HPDE6-E6E7 (cell line): ENCODE measurements at regions not wholly inside any gene's neighbourhood (a gene's known extent, or its start where the extent isn't known, plus 50 kb on each side); places are given as distances from the start of the nearest gene placed in this dataset.
"Not testable (repeated sequence)": the region's sequence is repeated elsewhere in the genome, so short reads cannot be mapped to it uniquely, and the experiment has no call there.

ENCODE experiments used
- DNase-seq: peaks from one replicate; pipeline ENCODE4 v3.0.0; 2011; ENCODE audit warnings: missing footprints; ENCODE audit errors: extremely low spot score

DNA sequence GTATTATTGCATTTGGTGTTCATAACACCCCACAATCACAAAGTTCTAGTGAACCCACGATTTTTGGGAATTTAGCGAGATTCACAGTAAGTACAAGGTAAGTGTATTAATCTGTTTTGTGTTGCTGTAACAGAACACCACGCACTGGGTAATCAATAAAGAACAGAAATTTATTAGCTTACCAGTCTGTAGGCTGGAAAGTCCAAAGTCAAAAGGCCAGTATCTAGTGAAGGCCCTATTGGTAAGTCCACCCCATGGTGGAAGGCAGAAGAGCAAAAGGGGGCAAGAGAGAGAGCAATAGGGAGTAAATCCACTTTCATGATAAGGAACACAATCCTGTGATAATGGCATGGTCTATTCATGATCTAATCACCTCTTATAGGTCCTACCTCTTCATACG lies 190.3 kb upstream of the KCNMB2 start:
- DNase-seq: no peak

DNA sequence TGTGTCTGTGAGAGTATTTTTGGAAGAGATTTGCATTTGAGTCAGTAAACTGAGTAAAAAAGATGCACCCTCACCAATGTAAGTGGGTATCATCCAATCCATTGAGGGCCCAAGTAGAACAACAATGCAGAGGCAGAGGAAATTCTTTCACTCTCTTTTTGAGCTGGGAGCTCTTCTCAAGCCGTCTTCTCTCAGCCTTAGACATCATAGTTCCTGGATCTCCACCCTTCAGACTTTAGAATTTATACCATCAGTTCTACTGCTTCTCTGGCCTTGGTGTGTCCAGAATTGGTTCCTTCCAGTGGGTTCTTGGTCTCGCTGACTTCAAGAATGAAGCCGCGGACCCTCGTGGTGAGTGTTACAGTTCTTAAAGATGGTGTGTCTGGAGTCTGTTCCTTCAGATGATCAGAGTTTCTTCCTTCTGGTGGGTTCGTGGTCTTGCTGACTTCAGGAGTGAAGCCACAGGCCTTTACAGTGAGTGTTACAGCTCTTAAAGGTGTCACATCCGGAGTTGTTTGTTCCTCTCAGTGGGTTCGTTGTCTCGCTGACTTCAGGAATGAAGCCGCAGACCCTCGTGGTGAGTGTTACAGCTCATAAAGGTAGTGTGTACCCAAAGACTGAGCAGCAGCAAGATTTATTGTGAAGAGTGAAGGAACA lies 187.5 kb upstream of the KCNMB2 start:
- DNase-seq: not testable (repeated sequence)

DNA sequence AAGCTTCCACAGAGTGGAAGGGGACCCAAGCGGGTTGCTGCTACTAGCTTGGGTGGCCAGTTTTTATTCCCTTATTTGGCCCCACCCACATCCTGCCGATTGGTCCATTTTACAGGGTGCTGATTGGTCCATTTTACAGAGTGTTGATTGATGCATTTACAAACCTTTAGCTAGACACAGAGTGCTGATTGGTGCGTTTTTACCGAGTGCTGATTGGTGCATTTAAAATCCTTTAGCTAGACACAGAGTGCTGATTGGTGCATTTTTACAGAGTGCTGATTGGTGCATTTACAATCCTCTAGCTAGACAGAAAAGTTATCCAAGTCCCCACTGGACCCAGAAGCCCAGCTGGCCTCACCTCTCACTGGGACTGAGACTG lies 187.0 kb upstream of the KCNMB2 start:
- DNase-seq: not testable (repeated sequence)

DNA sequence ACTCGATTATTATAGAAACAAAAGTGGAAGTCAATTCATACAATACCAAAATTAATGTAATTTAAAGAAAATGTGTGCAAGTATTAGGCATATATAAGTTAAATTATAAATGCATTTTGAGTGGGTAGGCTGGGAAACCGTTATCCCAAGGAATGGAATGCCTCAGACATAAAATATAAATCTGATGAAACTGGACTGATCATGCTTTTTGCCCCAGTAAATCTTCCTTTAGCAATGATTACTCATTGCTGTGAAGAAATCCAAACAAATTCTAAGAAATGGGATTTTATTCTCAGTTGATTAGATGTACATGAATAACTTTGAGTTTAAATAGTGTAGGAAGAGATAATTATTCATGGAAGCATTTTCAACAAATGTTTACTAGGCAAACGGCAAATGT lies 185.5 kb upstream of the KCNMB2 start:
- DNase-seq: no peak

DNA sequence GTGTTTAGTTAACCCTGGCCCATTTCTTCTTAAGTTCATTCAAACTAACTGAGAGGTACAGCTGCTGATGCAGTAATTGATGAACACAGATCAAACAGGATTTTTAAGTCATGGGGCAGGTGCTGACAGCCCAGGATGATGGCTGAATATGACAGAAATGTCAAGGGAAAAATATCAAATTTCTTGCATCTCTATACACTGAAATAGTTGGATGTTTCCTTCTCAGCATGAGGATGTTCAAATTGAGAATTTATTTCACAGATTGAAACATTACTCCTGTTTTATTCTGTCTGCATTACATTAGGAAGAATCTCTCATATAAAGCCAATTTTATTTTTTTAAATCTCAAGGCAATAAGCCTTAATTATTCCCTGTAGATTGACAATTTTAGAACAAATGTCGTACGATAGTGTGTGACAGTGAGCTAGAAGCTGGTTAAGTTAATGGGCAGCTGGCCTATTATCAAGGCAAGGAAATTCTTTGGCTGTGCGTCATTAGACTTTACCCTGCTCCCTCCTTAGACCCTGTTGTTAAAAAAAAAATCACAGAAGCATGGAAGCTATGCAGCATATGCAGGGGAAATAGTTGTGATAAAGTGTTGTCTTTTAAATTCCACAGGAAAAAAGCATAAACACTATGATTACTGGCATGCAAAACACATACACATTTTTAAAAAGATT lies 183.8 kb upstream of the KCNMB2 start:
- no peak for DNase-seq

DNA sequence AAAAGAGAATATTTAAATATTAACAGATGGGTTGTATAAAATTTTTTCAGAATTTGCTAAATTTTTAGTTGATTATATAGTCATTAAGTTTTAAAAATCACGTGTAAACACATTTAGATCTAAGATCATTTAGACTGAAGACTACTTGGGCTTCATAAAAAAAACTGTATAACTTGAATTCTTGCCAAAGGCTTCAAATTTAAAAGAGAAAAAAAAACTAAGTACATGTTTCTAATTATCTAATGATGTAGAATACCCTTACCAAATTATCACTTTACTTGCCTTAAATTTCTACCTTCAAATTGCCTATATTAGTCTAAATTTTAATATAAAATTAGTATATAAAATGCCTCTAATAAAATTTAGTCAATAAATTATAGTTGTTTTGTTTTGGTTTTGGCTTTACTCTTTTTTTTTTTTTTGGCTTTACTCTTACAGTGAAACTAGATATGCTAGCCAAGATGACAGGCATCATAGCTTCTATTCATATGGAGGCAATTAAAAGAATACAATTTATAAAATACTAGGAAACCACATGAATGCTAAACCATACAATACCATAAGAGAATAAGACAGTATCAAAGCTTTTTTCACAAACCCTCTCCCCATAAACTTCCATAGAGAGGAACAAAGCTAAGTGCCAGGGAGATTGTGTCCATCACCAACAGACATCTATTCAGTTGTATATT lies 183.1 kb upstream of the KCNMB2 start:
- DNase-seq: no peak

DNA sequence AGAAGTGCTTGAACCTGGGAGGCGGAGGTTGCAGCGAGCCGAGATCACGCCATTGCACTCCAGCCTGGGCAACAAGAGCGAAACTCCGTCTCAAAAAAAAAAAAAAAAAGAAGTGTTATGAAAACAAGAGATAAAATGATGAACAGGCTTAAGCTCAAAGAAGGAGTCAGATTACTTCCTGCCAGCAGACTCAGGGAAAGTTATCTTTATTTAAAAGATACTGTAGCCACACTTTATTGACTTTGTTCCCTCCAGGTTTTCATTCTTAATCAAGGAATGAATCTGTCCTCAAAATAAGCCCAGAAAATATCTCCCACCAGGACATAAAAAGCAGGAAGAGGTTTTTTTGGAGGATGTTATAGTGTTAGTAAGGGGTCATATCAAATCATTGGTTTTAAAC lies 176.5 kb upstream of the KCNMB2 start:
- no peak for DNase-seq

DNA sequence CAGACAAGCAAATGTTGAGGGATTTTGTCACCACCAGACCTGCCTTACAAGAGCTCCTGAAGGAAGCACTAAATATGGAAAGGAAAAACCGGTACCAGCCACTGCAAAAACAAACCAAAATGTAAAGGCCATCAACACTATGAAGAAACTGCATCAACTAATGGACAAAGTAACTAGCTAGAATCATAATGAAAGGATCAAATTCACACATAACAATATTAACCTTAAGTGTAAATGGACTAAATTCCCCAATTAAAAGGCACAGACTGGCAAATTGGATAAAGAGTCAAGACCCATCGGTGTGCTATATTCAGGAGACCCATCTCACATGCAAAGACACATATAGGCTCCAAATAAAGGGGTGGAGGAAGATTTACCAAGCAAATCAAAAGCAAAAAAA lies 173.2 kb upstream of the KCNMB2 start:
- not testable (repeated sequence) for DNase-seq

DNA sequence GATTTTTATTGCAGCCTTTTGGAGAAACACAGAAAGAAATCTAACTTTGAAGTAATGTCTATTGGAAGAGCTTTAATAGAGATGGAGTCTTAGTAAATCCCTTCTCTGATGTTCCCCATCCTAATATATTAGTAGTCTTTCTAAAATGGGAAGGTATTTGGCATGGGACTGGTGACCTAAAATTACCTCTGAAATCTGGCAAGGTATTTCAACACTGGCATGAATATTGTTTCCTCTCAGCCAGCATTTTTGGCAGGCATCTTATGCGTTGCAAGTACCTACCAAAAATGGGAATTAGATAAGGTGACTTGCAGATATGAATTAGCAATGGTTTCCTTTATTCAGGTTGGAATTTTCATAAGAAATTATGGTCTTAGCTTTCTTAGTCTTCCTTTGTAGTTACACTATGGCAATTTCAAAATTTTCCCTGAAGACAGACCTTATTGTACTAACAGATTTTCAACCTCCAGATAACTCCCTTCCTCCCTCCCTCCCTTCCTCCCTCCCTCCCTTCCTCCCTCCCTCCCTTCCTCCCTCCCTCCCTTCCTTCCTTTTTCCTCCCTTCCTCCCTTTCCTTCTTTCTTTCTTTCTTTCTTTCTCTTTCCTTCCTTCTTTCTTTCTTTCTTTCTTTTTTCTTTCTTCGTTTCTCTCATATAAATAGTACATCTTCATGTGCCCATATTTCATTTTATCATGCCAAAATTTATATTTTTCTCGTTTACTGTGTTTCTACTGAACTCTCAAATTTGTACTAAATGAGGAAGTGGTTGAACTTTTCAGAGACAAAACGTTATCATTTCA lies 168.2 kb upstream of the KCNMB2 start:
- no peak for DNase-seq

DNA sequence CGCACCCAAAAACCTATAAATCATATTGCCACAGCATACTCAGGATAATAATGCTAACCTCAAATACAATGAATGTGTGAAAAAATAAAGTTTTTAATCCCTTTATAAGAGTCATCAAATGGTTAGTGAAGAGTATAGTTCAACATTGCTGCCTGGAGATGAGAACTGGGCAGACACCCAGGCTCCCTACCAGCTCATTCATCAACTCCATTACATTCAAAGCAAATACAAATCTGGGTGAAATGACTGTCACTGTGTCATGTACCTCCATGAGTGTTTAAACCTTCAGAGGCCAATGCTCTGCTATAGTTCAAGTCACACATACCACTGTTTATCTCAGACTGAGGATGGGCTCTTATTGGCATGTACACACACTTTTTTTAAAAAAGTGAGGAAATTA lies 167.2 kb upstream of the KCNMB2 start:
- no peak for DNase-seq

DNA sequence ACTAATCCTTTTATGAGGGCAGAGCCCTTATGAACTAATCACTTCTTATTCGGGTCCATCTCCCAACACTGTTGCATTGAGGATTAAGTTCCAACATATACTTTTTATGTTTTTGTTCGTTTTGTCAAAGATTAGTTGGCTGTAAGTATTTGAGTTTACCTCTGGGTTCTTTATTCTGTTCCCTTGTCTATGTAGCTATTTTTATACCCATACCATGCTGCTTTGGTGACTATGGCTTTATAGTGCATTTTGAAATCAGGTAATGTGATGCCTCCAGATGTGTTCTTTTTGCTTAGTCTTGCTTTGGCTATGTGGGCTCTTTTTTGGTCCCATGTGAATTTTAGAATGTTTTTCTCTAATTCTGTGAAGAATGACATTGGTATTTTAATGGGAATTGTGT lies 166.4 kb upstream of the KCNMB2 start:
- no peak for DNase-seq

DNA sequence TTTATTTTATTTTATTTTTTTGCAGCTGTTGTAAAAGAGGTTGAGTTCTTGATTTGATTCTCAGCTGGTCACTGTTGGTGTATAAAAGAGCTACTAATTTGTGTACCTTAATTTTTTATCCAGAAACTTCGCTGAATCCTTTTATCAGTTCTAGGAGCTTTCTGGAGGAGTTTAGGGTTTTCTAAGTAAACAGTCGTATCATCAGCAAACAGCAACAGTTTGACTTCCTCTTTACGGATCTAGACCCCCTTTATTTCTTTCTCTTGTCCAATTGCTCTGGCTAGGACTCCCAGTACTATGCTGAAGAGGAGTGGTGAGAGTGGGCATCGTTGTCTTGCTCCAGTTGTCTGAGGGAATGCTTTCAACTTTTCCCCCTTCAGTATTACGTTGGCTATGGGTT lies 165.8 kb upstream of the KCNMB2 start:
- no peak for DNase-seq

DNA sequence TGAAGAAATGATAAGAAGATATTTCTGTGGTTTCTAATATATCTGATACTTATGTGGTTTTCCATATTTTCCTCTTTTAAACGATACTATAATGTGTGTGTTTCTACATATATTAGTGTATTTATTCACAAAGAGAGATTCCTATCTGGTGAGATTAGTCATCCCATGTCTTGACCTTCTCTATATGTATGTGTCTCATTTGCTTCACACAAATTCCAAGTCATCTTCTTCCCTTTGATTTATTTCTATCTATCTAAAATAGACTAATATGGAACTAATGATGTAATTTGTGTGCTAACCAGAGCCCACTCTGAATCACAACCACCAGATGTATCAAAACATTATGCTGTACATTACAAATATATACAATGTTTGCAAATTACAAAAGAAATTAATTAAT lies 154.7 kb upstream of the KCNMB2 start:
- no peak for DNase-seq

DNA sequence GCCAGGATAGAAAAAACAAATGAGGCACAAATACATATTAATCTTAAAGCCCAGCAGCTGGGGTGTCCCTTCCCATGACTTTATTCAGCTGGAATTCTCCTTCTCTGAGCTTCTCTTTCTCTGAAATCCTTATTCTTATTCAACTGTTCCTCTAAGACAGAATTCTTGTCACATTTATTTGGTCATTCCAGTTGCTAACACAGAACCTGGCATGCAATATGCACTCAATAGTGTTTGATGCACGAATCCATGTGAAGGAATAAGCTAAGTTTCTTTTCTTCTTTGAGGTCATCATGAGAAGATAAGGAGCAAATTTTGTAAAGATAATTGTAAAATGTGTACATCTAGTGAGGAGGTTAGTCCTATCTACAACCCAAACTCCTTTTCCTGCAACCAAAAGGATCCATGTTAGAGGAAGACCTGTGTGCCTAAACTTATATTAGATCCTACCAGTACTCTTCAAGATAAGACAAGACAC lies 154.2 kb upstream of the KCNMB2 start:
- DNase-seq: no peak

DNA sequence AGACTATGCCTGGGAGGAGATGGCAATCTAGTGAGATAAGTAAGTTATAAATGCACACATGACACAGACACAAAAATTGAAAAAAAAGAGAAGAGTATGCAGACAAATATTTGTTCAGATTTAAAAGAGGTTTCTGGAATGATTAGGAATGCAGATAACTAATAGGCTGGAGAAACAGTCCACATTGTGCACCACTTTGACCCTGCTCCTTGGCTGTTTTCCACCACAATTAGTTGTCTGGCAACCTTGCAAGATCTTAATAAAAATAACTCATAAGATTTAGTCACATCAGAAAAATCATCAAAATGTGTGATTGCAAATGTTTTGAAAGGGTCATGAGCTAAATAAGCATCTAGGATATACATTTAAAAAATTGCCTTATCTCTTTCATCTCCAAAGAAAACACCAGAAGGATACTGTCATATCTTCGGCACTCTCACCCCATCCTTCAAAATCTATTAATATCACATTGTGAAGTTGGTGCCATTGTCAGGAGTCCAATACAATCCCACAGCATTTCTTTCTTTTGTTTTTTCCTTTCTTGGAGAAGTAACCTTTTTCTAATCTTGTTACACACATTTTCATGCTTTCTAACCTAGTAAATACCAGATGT lies 153.7 kb upstream of the KCNMB2 start:
- DNase-seq: no peak

DNA sequence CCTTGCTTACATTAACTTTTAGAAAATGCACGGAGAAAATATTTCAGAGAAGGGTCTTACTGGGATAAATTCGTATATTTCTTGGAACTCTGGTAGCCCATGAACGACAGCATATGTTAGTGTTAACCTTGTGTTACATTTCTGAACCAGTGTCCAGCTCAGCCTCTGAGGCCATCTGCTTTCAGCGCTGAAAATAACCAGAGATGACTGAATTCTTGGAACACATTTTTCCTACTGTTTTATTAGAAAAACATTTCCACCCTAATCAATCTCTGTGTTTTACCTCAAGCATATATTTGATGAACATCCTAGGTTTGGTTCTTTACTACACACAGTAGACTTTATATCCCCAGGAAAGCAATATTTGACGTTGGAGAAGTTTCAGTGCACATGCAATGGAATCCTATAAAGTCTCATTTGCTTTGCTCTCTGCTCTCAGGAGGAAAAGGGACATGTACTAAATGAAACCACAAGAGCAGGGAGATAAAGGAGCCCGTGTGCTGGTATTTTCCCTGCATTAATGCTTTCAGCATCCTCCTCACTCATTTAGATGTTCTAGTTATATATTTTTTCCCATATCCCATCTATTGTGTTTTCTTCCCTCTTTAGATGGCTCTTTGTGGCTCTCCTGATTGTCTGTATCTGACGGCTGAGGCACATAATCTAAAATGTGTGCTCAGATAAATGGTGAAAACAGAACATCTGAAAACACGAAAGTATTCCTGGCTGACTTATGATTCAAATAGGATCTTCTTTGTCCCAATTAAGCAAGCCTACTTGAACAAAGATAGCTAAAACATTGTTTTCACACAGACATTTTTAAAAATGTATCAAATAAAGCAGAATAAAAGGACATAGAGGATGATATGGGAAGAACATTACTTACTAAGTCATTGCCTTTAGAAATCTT lies 151.7 kb upstream of the KCNMB2 start:
- DNase-seq: no peak

DNA sequence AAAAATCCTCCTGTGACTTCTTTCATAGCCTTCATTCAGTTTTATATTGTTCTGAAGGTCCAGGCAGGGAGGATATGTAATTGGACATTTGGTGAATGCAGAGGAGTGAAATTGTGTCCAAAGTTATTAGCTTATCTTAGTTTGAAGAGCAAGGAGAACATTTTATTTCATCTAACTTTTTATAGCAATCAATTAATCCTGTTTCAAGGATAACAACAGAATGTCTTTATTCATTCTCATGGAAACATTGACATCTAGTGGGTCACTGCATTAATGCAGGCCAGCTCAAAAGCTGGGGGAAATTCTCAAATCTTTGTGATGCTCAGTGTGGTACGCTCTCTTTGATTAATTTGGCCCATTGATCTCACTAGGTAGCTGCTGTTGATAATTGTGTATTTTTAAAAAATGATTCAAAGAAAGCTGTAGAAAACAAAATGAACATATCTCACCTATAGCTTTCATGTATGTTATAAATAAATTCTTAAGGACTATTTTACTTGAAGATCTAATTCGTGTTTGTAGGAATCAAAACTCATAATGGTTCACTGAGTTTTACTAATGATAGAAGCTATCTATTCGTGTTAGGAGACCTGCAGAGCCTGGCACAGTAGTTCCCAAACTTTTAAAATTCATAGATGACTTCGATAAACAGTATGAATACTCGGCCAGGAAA lies 150.8 kb upstream of the KCNMB2 start:
- peak; percentile 5 for DNase-seq

DNA sequence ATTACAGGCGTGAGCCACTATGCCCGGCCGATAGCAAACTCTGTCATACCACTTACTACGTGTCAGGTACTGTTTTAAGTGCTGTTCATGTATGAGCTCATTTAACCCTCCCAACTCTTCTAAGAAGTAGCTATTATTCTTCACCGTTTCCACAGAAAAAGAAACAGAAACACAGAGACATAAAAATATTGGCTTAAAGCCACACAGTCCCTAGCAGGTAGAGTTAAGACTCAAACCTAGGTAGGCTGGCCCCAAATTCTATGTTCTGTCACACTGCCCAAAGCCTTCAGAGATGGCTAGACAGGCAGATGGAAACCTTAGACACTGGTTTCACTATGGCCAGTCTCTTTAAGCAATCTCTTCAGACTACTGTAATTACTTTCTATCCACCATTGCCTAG lies 149.8 kb upstream of the KCNMB2 start:
- no peak for DNase-seq

DNA sequence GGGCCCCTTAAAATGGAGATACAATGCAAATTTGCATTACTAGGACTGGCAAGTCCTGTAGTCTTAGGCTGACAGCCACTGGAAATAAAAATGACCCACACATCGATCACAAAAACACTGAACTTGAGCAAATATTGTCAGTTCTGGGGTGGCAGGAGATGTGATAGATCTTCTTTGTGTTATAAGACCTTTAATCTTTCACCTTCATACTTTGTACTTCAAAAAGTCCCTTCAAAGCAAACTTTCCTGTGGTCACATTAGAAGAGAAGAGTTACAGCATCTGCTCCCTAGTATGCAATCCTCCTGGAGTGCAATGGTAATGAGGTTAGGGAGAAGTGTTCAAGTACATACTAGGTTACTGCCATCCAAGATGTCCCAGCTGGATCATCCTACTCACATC lies 149.4 kb upstream of the KCNMB2 start:
- DNase-seq: no peak

DNA sequence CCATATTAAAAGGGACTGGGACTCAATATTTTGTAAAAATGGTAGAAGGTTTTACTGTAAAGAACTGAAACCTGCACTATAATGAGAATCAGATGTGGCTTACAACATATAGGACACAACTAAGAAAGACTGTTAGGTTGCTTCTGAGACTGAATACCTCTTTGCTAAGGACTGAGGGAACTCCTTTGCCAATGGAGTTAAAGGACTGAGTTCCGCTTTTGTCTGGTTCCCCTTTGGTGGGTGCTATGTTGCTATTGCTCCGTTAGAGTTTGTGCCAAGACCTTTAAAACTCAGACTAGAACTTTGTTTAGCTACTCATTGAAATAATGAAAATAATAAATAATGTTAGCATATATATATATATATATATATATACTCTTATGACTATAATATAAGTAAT lies 147.8 kb upstream of the KCNMB2 start:
- DNase-seq: no peak
